HEK293T (cell line): ENCODE measurements at regions not wholly inside any gene's neighbourhood (a gene's known extent, or its start where the extent isn't known, plus 50 kb on each side); places are given as distances from the start of the nearest gene placed in this dataset.

Experiments used
- CTCF ChIA-PET: fragments of 350-600 bp; formaldehyde crosslinking; extraction: SDS; loops from one replicate; lab custom pipeline; 2021; ENCODE audit warnings: antibody characterized with exemption, inconsistent platforms; lab: Yijun Ruan, JAX
- POLR2A ChIA-PET: fragments of 350-600 bp; formaldehyde crosslinking; extraction: SDS; loops from one replicate; lab custom pipeline; 2020; ENCODE audit warnings: antibody characterized with exemption, inconsistent platforms; lab: Yijun Ruan, JAX
- DNase-seq: peaks from one replicate; pipeline ENCODE4 v3.0.0; 2012; ENCODE audit warnings: mixed read lengths; ENCODE audit errors: extremely low spot score
- ARNT ChIP-seq: fragments of 450-650 bp; IDR thresholded peaks from 2 replicates; pipeline ENCODE4 v1.6.1; 2017; ENCODE audit warnings: mild to moderate bottlenecking
- BHLHE40 ChIP-seq: fragments of 450-650 bp; IDR thresholded peaks from 2 replicates; pipeline ENCODE4 v1.6.1; 2016; ENCODE audit warnings: mild to moderate bottlenecking, moderate library complexity, borderline replicate concordance
- CTBP1 ChIP-seq: fragments of 450-650 bp; IDR thresholded peaks from 2 replicates; pipeline ENCODE4 v1.6.1; 2016; ENCODE audit warnings: borderline replicate concordance
- ELF4 ChIP-seq: fragments of 450-650 bp; IDR thresholded peaks from 2 replicates; pipeline ENCODE4 v1.6.1; 2017; ENCODE audit warnings: antibody characterized with exemption
- FOXA1 ChIP-seq: fragments of 450-650 bp; IDR thresholded peaks from 2 replicates; pipeline ENCODE4 v1.6.1; 2016; ENCODE audit warnings: mild to moderate bottlenecking
- FOXK2 ChIP-seq: fragments of 450-650 bp; IDR thresholded peaks from 2 replicates; pipeline ENCODE4 v1.6.1; 2016; ENCODE audit warnings: mild to moderate bottlenecking
- FOXM1 ChIP-seq: fragments of 450-650 bp; IDR thresholded peaks from 2 replicates; pipeline ENCODE4 v1.6.1; 2017; ENCODE audit warnings: mild to moderate bottlenecking, borderline replicate concordance
- HDGF ChIP-seq: fragments of 450-650 bp; IDR thresholded peaks from 2 replicates; pipeline ENCODE4 v1.6.1; 2017; ENCODE audit warnings: antibody characterized with exemption, borderline replicate concordance
- L3MBTL2 ChIP-seq: fragments of 450-650 bp; conservative IDR thresholded peaks from 2 replicates; pipeline ENCODE4 v1.6.1; 2016; ENCODE audit warnings: mild to moderate bottlenecking
- LEF1 ChIP-seq: fragments of 450-650 bp; IDR thresholded peaks from 2 replicates; pipeline ENCODE4 v1.6.1; 2017; ENCODE audit warnings: mild to moderate bottlenecking, borderline replicate concordance
- NFRKB ChIP-seq: fragments of 450-650 bp; IDR thresholded peaks from 2 replicates; pipeline ENCODE4 v1.6.1; 2016; ENCODE audit warnings: mild to moderate bottlenecking, moderate library complexity
- SP1 ChIP-seq: fragments of 450-650 bp; IDR thresholded peaks from 2 replicates; pipeline ENCODE4 v1.6.1; 2017
- SUZ12 ChIP-seq: fragments of 450-650 bp; IDR thresholded peaks from 2 replicates; pipeline ENCODE4 v1.6.1; 2016; ENCODE audit warnings: mild to moderate bottlenecking
- TARDBP ChIP-seq: fragments of 450-650 bp; IDR thresholded peaks from 2 replicates; pipeline ENCODE4 v1.6.1; 2016
- ZNF384 ChIP-seq: fragments of 450-650 bp; IDR thresholded peaks from 2 replicates; pipeline ENCODE4 v1.6.1; 2016
- TF ChIP-seq, protein P1 (sequence below): fragments of 450-650 bp; IDR thresholded peaks from 2 replicates; pipeline ENCODE4 v1.6.1; 2016

DNA sequence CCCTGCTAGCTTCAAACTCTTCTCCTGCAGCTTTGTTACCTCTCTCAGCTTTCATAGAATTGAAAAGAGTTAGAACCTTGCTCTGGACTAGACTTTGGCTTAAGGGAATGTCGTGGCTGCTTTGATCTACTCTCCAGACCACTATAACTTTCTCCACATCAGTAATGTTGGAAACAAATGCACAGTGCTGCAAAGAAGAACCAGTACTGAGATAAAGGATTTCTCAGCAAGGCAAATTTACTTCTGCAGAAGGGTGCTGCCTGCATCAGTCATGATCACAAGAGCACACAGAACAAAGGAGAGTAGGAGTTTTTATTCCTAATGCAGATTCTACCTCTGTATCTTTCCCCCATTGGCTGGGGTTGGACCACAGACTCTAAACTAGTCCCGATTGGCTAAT lies 621.6 kb upstream of the CHRM3 start:
- DNase-seq: no peak
- POLR2A ChIA-PET: no interaction called here
- TF ChIP-seq CTBP1 (no peak), NFRKB (no peak), ZNF384 (no peak), LEF1 (no peak), BHLHE40 (no peak), FOXK2 (no peak), FOXM1 (no peak), TARDBP (no peak), SP1 (no peak), ARNT (no peak)
- TF ChIP-seq, protein P1, sequence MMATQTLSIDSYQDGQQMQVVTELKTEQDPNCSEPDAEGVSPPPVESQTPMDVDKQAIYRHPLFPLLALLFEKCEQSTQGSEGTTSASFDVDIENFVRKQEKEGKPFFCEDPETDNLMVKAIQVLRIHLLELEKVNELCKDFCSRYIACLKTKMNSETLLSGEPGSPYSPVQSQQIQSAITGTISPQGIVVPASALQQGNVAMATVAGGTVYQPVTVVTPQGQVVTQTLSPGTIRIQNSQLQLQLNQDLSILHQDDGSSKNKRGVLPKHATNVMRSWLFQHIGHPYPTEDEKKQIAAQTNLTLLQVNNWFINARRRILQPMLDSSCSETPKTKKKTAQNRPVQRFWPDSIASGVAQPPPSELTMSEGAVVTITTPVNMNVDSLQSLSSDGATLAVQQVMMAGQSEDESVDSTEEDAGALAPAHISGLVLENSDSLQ: no peak
- CTCF ChIA-PET: no interaction called here

DNA sequence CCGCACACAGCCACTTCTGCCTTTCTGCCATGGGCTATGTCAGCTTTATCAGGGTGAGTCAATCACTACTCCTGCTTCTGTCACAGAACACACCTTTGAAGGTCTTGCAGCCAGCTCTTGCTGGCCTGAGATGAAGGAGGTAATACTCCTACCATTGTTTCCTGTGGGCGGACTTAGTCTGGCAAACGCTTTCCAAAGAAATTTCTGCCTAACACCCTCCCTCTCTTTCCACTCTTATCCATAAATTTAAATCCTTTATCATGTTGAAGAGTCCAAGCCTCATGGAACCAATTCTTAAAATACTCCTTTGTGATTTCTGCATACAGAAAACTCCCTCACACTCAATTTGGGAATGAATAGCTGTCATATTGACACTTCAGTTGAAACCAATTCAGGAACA lies 633.1 kb upstream of the CHRM3 start:
- TF ChIP-seq TARDBP (no peak), ZNF384 (no peak), SUZ12 (no peak), LEF1 (no peak), CTBP1 (no peak), BHLHE40 (no peak), ARNT (no peak), FOXA1 (no peak), ELF4 (no peak), FOXK2 (no peak), L3MBTL2 (no peak), HDGF (no peak), NFRKB (no peak), FOXM1 (no peak), SP1 (no peak)
- TF ChIP-seq, protein P1: no peak
- POLR2A ChIA-PET: no interaction called here
- CTCF ChIA-PET: interaction anchor here (1.2 kb wide), 1 partner anchor 617 kb away, joined by 5 read pairs; no protein-coding TSS in a partner anchor
- DNase-seq: no peak

DNA sequence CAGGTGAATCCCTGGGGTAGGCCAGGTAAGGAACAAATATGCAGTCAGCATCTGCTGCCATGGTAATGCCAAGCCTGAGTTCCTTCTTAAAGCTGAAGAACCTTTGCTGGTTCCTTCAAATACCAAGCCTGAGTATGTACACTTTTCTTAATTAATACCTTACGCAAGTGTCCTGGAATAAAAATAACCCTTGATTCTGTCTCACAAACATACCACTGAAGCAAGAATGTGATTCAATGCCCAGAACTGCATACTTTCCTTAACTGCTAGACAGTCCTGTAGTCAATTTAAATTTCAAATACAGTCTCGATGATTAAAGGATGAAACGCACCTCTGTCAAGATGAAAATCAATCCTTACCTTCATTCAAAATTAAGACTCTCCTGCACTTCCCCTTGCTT lies 634.0 kb upstream of the CHRM3 start:
- ChIA-PET CTCF (no interaction called here), POLR2A (no interaction called here)
- TF ChIP-seq ZNF384 (no peak), TARDBP (no peak), FOXK2 (no peak), FOXA1 (no peak), ARNT (no peak), SUZ12 (no peak)
- TF ChIP-seq, protein P1: no peak
- no peak for DNase-seq

DNA sequence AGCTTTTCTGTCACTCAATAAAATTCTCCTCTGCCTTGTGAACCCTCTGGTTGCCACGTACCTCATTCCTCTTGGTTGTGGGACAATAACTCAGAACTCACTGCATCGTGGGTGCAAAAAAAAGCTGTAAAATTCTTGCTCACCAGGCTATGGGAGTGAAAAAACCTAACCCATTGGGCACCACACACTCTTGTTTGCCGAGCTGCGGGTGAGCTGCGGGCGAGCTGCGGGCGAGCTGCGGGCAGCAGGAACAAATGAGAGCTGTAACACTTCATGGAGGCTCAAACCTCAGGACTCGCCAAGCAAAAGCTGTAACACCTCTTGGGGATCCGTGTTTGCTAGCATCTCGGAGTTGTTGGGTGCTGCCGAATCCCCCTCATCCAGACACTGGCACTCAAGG lies 641.3 kb upstream of the CHRM3 start:
- CTCF ChIA-PET: no interaction called here
- no peak for DNase-seq
- POLR2A ChIA-PET: no interaction called here
- TF ChIP-seq, protein P1: no peak
- TF ChIP-seq FOXA1: no peak
- TF ChIP-seq ZNF384: no peak
- no peak for TF ChIP-seq L3MBTL2
- no peak for TF ChIP-seq TARDBP
- no peak for TF ChIP-seq LEF1
- no peak for TF ChIP-seq ELF4
- no peak for TF ChIP-seq FOXM1
- no peak for TF ChIP-seq NFRKB
- no peak for TF ChIP-seq ARNT
- no peak for TF ChIP-seq SUZ12

DNA sequence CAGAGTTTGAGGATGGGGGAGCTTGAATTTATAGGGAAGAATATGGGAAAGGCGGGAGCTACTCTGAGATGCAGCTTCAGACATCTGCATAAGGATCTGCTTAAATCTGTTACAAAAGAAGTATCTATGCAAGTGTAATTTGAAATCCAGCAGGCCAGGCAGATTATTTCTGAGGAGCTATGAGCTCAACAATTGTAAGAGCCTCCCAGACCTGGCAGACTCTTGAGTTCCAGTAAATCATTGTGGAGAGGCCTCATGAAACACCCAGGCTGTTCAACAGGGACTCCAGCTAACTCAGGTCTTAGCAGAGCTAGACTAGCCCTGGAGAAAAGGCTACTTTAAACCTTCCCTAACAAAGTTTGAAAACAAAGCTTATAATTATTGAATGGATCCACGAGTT lies 647.5 kb upstream of the CHRM3 start:
- CTCF ChIA-PET: interaction anchor here (0.6 kb wide), 1 partner anchor 186 kb away, joined by 3 read pairs; no protein-coding TSS in a partner anchor
- TF ChIP-seq SUZ12: no peak
- TF ChIP-seq, protein P1: no peak
- no peak for TF ChIP-seq CTBP1
- TF ChIP-seq LEF1: no peak
- no peak for TF ChIP-seq FOXA1
- no peak for TF ChIP-seq SP1
- no peak for TF ChIP-seq ELF4
- no peak for TF ChIP-seq TARDBP
- TF ChIP-seq L3MBTL2: no peak
- no peak for TF ChIP-seq FOXM1
- no peak for TF ChIP-seq BHLHE40
- no peak for TF ChIP-seq HDGF
- TF ChIP-seq NFRKB: no peak
- no peak for TF ChIP-seq ARNT
- no peak for TF ChIP-seq FOXK2
- no peak for TF ChIP-seq ZNF384
- POLR2A ChIA-PET: no interaction called here
- no peak for DNase-seq
